CD14-positive monocyte (primary cell): ENCODE measurements at regions not wholly inside any gene's neighbourhood (a gene's known extent, or its start where the extent isn't known, plus 50 kb on each side); places are given as distances from the start of the nearest gene placed in this dataset.

ENCODE experiments used
- DNase-seq, 3 donors: peaks; one replicate each; pipeline ENCODE4 v3.0.0-alpha.2; 2011 to 2022
- H2AFZ ChIP-seq: 2 replicates; pipeline ENCODE4 v1.6.0; 2012; ENCODE audit warnings: mild to moderate bottlenecking, low read depth, low read length, inconsistent platforms; ENCODE audit not compliant: insufficient read depth, poor library complexity, severe bottlenecking
- H3K27ac ChIP-seq, 2 donors: 1 replicate in 1 of 2; 2 replicates in 1 of 2; pipeline ENCODE4 v1.5.1; 2012 to 2013; ENCODE audit warnings: low read length in 2 of 2, control low read depth in 1 of 2, inconsistent platforms in 1 of 2, low read depth in 1 of 2, mild to moderate bottlenecking in 1 of 2
- H3K27me3 ChIP-seq, 2 donors: one replicate each; pipeline versions ENCODE4 v1.6.0 to v1.6.1; 2011 to 2013; ENCODE audit warnings: low read length in 2 of 2; ENCODE audit not compliant: control insufficient read depth in 2 of 2, insufficient read depth in 2 of 2
- H3K36me3 ChIP-seq, 2 donors: replicated peaks in 1 of 2; 1 replicate in 1 of 2; 2 replicates in 1 of 2; pipeline versions ENCODE4 v1.5.1 to v1.6.1; 2012 to 2013; ENCODE audit warnings: low read length in 2 of 2, control low read depth in 1 of 2, inconsistent platforms in 1 of 2, mild to moderate bottlenecking in 1 of 2; ENCODE audit not compliant: insufficient read depth in 2 of 2, control insufficient read depth in 1 of 2
- H3K4me1 ChIP-seq, 2 donors: 1 replicate in 1 of 2; 2 replicates in 1 of 2; pipeline versions ENCODE4 v1.5.1 to v1.6.1; 2012 to 2013; ENCODE audit warnings: low read length in 2 of 2, control low read depth in 1 of 2, inconsistent platforms in 1 of 2, mild to moderate bottlenecking in 1 of 2, moderate library complexity in 1 of 2; ENCODE audit not compliant: insufficient read depth in 2 of 2, control insufficient read depth in 1 of 2
- H3K4me2 ChIP-seq: replicated peaks from 2 replicates; pipeline ENCODE3; 2012; ENCODE audit warnings: low read length, moderate library complexity, mild to moderate bottlenecking; ENCODE audit not compliant: poor library complexity, severe bottlenecking; ENCODE audit errors: extremely low read depth
- H3K4me3 ChIP-seq, 3 experiments: fragments of 200-600 bp in 1 of 3; sonication (generic) in 1 of 3; replicated peaks in 1 of 3; 1 replicate in 2 of 3; 2 replicates in 1 of 3; pipeline ENCODE4 v1.5.1; 2011 to 2013; ENCODE audit warnings: low read length in 3 of 3, mild to moderate bottlenecking in 3 of 3, control low read depth in 2 of 3, low read depth in 2 of 3, inconsistent platforms in 1 of 3, moderate library complexity in 1 of 3
- H3K79me2 ChIP-seq: 2 replicates; pipeline ENCODE4 v1.6.0; 2012; ENCODE audit warnings: mild to moderate bottlenecking, control low read depth, inconsistent platforms, low read length, moderate library complexity; ENCODE audit not compliant: insufficient read depth
- H3K9ac ChIP-seq: 2 replicates; pipeline ENCODE4 v1.6.0; 2017; ENCODE audit warnings: low read length, mild to moderate bottlenecking; ENCODE audit not compliant: insufficient read depth, poor library complexity, severe bottlenecking
- H3K9me3 ChIP-seq, 2 donors: replicated peaks in 1 of 2; 1 replicate in 1 of 2; 2 replicates in 1 of 2; pipeline versions ENCODE4 v1.5.1 to v1.6.1; 2012 to 2013; ENCODE audit warnings: low read length in 2 of 2, control low read depth in 1 of 2; ENCODE audit not compliant: control insufficient read depth in 1 of 2, insufficient read depth in 1 of 2
- H4K20me1 ChIP-seq: 2 replicates; pipeline ENCODE4 v1.6.0; 2012; ENCODE audit warnings: mild to moderate bottlenecking, low read length, control low read depth, moderate library complexity; ENCODE audit not compliant: insufficient read depth
- H3K27ac Mint-ChIP-seq, 7 donors: one replicate each; pipeline ENCODE4 v1.8.0; 2020; ENCODE audit warnings: mild to moderate bottlenecking in 7 of 7, mixed read lengths in 7 of 7, moderate library complexity in 6 of 7, inconsistent platforms in 2 of 7
- H3K27me3 Mint-ChIP-seq, 3 donors: one replicate each; pipeline ENCODE4 v1.8.0; 2021 to 2022; ENCODE audit warnings: low read depth in 3 of 3, mild to moderate bottlenecking in 3 of 3, mixed read lengths in 3 of 3, moderate library complexity in 3 of 3, inconsistent platforms in 1 of 3
- H3K36me3 Mint-ChIP-seq, 2 donors: one replicate each; pipeline ENCODE4 v1.8.0; 2020; ENCODE audit warnings: mixed read lengths in 2 of 2, inconsistent platforms in 1 of 2, mild to moderate bottlenecking in 1 of 2
- H3K4me1 Mint-ChIP-seq: one replicate; pipeline ENCODE4 v1.8.0; 2020; ENCODE audit warnings: mild to moderate bottlenecking, mixed read lengths
- H3K4me3 Mint-ChIP-seq, 2 donors: one replicate each; pipeline ENCODE4 v1.8.0; 2020; ENCODE audit warnings: mild to moderate bottlenecking in 2 of 2, mixed read lengths in 2 of 2, moderate library complexity in 1 of 2
- H3K9me3 Mint-ChIP-seq, 7 donors: one replicate each; pipeline ENCODE4 v1.8.0; 2020 to 2022; ENCODE audit warnings: mixed read lengths in 7 of 7, mild to moderate bottlenecking in 6 of 7, moderate library complexity in 6 of 7, inconsistent platforms in 2 of 7
- CTCF ChIP-seq: fragments of 200-600 bp; IDR thresholded peaks from one replicate; pipeline ENCODE4 v1.8.0; 2022; ENCODE audit warnings: antibody characterized with exemption, mild to moderate bottlenecking
- WGBS: methylation state at CpG from one replicate; pipeline ENCODE4 v1.1.5; 2013; ENCODE audit warnings: missing lambda C conversion rate; ENCODE audit not compliant: insufficient coverage; 5-methylcytosine and 5-hydroxymethylcytosine counted together
- intact Hi-C, 2 donors: fragments of 100-400 bp; cut with micrococcal nuclease; formaldehyde crosslinking; loops; one replicate each; pipeline versions ENCODE4 v1.15.0 to v1.15.1; 2023

GRCh38 chr4:132312521-132312920 is 836.6 kb upstream of the PCDH10 start:
- no peak overlapping the region for H3K4me3 Mint-ChIP-seq
- H3K9me3 ChIP-seq = no peaks in the 10 kb centered on the region
- no peaks in the 10 kb centered on the region for H3K9me3 Mint-ChIP-seq
- H3K27ac Mint-ChIP-seq = no peak overlapping the region
- H3K27ac ChIP-seq = no peak overlapping the region
- H3K36me3 ChIP-seq = no peaks in the 10 kb centered on the region
- no peak for DNase-seq
- H3K27me3 Mint-ChIP-seq = no peaks in the 10 kb centered on the region
- no peaks in the 10 kb centered on the region for H3K79me2 ChIP-seq
- no peak overlapping the region for H2AFZ ChIP-seq
- intact Hi-C loops = no loop called here
- H3K4me2 ChIP-seq = no peak overlapping the region
- H3K9ac ChIP-seq = no peak overlapping the region
- no peaks in the 10 kb centered on the region for H3K36me3 Mint-ChIP-seq
- H3K4me1 Mint-ChIP-seq = no peaks in the 10 kb centered on the region
- WGBS = no CpG with 5 or more reads among the region's 2 CpGs
- no peaks in the 10 kb centered on the region for H3K27me3 ChIP-seq
- no peak for TF ChIP-seq CTCF
- no peak overlapping the region for H3K4me3 ChIP-seq
- H3K4me1 ChIP-seq = no peaks in the 10 kb centered on the region
- H4K20me1 ChIP-seq = no peaks in the 10 kb centered on the region

- H3K79me2 ChIP-seq = no peaks in the 10 kb centered on the region
- 86% methylated on average over 4 of the region's 7 CpGs for WGBS
Measured at GRCh38 chr4:132313852-132314251, 835.2 kb upstream of the PCDH10 start.

More at GRCh38 chr4:132313852-132314251, 835.2 kb upstream of the PCDH10 start:
- Histone ChIP-seq H3K36me3 (no peaks in the 10 kb centered on the region), H3K9me3 (no peaks in the 10 kb centered on the region), H3K27ac (no peak overlapping the region), H4K20me1 (no peaks in the 10 kb centered on the region), H3K4me2 (no peak overlapping the region), H3K4me1 (no peaks in the 10 kb centered on the region), H3K9ac (no peak overlapping the region), H2AFZ (no peak overlapping the region), H3K27me3 (no peaks in the 10 kb centered on the region), H3K4me3 (no peak overlapping the region)
- no peaks in the 10 kb centered on the region for H3K4me1 Mint-ChIP-seq
- no peaks in the 10 kb centered on the region for H3K36me3 Mint-ChIP-seq
- no peaks in the 10 kb centered on the region for H3K27me3 Mint-ChIP-seq
- H3K4me3 Mint-ChIP-seq = no peak overlapping the region
- DNase-seq = no peak
- no peak for TF ChIP-seq CTCF
- no peak overlapping the region for H3K27ac Mint-ChIP-seq
- H3K9me3 Mint-ChIP-seq = no peaks in the 10 kb centered on the region
- intact Hi-C loops = no loop called here
